Endothelial cell of umbilical vein (primary cell): ENCODE measurements at regions not wholly inside any gene's neighbourhood (a gene's known extent, or its start where the extent isn't known, plus 50 kb on each side); places are given as distances from the start of the nearest gene placed in this dataset.

Experiments used
- BruUV-seq: library from RNA; stranded (reverse); fragments of 400-500 nt; replicated peaks from 2 replicates; lab custom pipeline; 2021; lab: Mats Ljungman, UMichigan
- CTCF ChIA-PET: fragments of 300-600, 350-600 bp; sonication (Branson Sonifier 250); formaldehyde crosslinking; loops from one replicate; lab custom pipeline; 2021; ENCODE audit warnings: antibody characterized with exemption, inconsistent platforms; lab: Charles Lee
- POLR2A ChIA-PET: fragments of 300-600, 350-600 bp; sonication (Branson Sonifier 250); formaldehyde crosslinking; loops from one replicate; lab custom pipeline; 2021; ENCODE audit warnings: antibody characterized with exemption, inconsistent platforms; lab: Charles Lee
- DNase-seq: peaks from one replicate; pipeline ENCODE4 v3.0.0-alpha.2; 2011; ENCODE audit warnings: low read depth, low spot score
- FAIRE-seq: peaks from 2 replicates; lab custom pipeline; 2011; peaks lifted over from hg19 to GRCh38; lab: Jason Lieb, UNC
- H2AFZ ChIP-seq: 2 replicates; pipeline ENCODE4 v1.6.0; 2012; ENCODE audit warnings: low read depth, low read length, control low read depth, inconsistent platforms
- H3K27ac ChIP-seq: 2 replicates; pipeline ENCODE4 v1.5.1; 2011; ENCODE audit warnings: low read depth, mild to moderate bottlenecking, control low read depth, low read length, moderate library complexity; ENCODE audit not compliant: insufficient read depth
- H3K27me3 ChIP-seq, 2 experiments: 2 replicates each; pipeline versions ENCODE4 v1.6.0 to v1.6.1; 2011; ENCODE audit warnings: low read length in 2 of 2, mixed read lengths in 1 of 2; ENCODE audit not compliant: control insufficient read depth in 2 of 2, insufficient read depth in 2 of 2
- H3K36me3 ChIP-seq, 2 experiments: 2 replicates in 1 of 2; 3 replicates in 1 of 2; pipeline ENCODE4 v1.5.1; 2011; ENCODE audit warnings: low read length in 2 of 2, mild to moderate bottlenecking in 1 of 2, moderate library complexity in 1 of 2; ENCODE audit not compliant: control insufficient read depth in 2 of 2, insufficient read depth in 2 of 2; ENCODE audit errors: extremely low read depth in 1 of 2
- H3K4me1 ChIP-seq: 3 replicates; pipeline ENCODE4 v1.5.1; 2011; ENCODE audit warnings: mild to moderate bottlenecking, low read length; ENCODE audit not compliant: control insufficient read depth, insufficient read depth; ENCODE audit errors: extremely low read depth
- H3K4me2 ChIP-seq: 2 replicates; pipeline ENCODE4 v1.6.1; 2011; ENCODE audit warnings: low read length, control low read depth, mixed read lengths; ENCODE audit not compliant: insufficient read depth
- H3K4me3 ChIP-seq, 3 experiments: fragments of 200-600 bp in 1 of 3; sonication (generic), shearing (Covaris generic) in 1 of 3; replicated peaks in 1 of 3; 2 replicates each; pipeline ENCODE4 v1.5.1; 2011 to 2016; ENCODE audit warnings: control low read depth in 3 of 3, low read length in 3 of 3, mild to moderate bottlenecking in 2 of 3, inconsistent platforms in 1 of 3, low read depth in 1 of 3, moderate library complexity in 1 of 3; ENCODE audit not compliant: insufficient read depth in 1 of 3
- H3K79me2 ChIP-seq: 2 replicates; pipeline ENCODE4 v1.6.0; 2012; ENCODE audit warnings: low read length, inconsistent platforms; ENCODE audit not compliant: control insufficient read depth, insufficient read depth
- H3K9ac ChIP-seq: replicated peaks from 2 replicates; pipeline ENCODE3; 2011; ENCODE audit warnings: low read length, control low read depth; ENCODE audit not compliant: insufficient read depth; ENCODE audit errors: extremely low read depth
- H3K9me1 ChIP-seq: replicated peaks from 3 replicates; pipeline ENCODE4 v1.6.0; 2011; ENCODE audit warnings: mild to moderate bottlenecking, low read length; ENCODE audit not compliant: control insufficient read depth, insufficient read depth; ENCODE audit errors: extremely low read depth
- H3K9me3 ChIP-seq: replicated peaks from 2 replicates; pipeline ENCODE4 v1.5.1; 2012; ENCODE audit warnings: low read length, inconsistent platforms; ENCODE audit not compliant: control insufficient read depth, insufficient read depth
- H4K20me1 ChIP-seq: replicated peaks from 2 replicates; pipeline ENCODE3; 2011; ENCODE audit warnings: mild to moderate bottlenecking, low read length; ENCODE audit not compliant: control insufficient read depth, insufficient read depth; ENCODE audit errors: extremely low read depth
- EZH2 ChIP-seq: IDR thresholded peaks from 2 replicates; pipeline ENCODE4 v1.6.1; 2012; ENCODE audit warnings: borderline replicate concordance, low read depth, mild to moderate bottlenecking, moderate library complexity, low read length, inconsistent platforms; ENCODE audit not compliant: severe bottlenecking
- JUN ChIP-seq: IDR thresholded peaks from 2 replicates; pipeline ENCODE4 v1.6.1; 2011; ENCODE audit warnings: borderline replicate concordance, low read depth; ENCODE audit not compliant: insufficient read length, insufficient read depth
- MYC ChIP-seq: IDR thresholded peaks from one replicate; pipeline ENCODE4 v1.6.1; 2011; ENCODE audit warnings: mild to moderate bottlenecking, low read depth, low read length
- POLR2A ChIP-seq: IDR thresholded peaks from 2 replicates; pipeline ENCODE4 v1.6.1; 2012; ENCODE audit warnings: low read depth, mild to moderate bottlenecking, control low read depth, low read length
- POLR2AphosphoS5 ChIP-seq: IDR thresholded peaks from 2 replicates; pipeline ENCODE4 v1.6.1; 2012; ENCODE audit warnings: low read depth, mild to moderate bottlenecking, control low read depth, low read length, moderate library complexity; ENCODE audit not compliant: insufficient read depth
- dilution Hi-C: fragments of 300-500 bp; cut with MboI; formaldehyde crosslinking; loops from one replicate; pipeline ENCODE4 v1.15.0; 2019; ENCODE audit warnings: low sequenced_read_pairs; ENCODE audit not compliant: extremely low pct_ligation_motif_present
- intact Hi-C: fragments of 100-400 bp; cut with micrococcal nuclease; formaldehyde crosslinking; loops from one replicate; pipeline ENCODE4 v1.10.0; 2022
- TF ChIP-seq, protein P1 (sequence below): IDR thresholded peaks from 2 replicates; pipeline ENCODE4 v1.6.1; 2011; ENCODE audit not compliant: insufficient read depth, insufficient read length
- TF ChIP-seq, protein P2 (sequence below), 2 donors: IDR thresholded peaks; 1 replicate in 1 of 2; 2 replicates in 1 of 2; pipeline ENCODE4 v1.5.1; 2011; ENCODE audit warnings: low read length in 2 of 2, mild to moderate bottlenecking in 2 of 2, moderate library complexity in 2 of 2, control low read depth in 1 of 2, inconsistent platforms in 1 of 2, low read depth in 1 of 2; ENCODE audit not compliant: insufficient read depth in 1 of 2; ENCODE audit errors: extremely low read depth in 1 of 2

DNA sequence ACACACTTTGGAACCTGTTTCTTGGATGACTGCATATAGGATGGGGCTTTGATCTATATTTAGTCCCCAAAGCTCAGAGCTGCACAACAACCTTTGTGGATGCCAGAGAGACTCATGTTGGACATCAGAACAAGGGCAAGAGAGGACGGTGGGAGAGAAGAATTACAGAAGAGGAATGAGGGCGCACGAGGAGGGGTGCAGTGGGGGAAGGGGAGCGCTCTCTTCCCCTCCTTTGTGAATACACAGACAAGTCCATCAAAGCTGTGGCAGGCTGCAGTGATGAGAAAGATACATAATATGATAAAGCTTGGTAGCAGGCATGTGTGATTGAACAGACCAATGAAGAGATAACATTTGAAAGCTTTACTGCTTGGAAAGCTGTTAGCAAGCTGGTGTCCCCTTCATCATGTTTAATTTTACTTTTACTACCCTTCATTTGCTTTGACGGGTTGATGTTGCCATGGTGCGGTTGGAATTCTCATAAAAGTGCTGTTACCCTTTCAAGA, 857.8 kb downstream of the KCNMA1 start:
- no peak for FAIRE-seq
- no peaks in the 10 kb centered on the region for H3K4me1 ChIP-seq
- no peaks in the 10 kb centered on the region for H4K20me1 ChIP-seq
- dilution Hi-C loops = no loop called here
- no peaks in the 10 kb centered on the region for H3K9me1 ChIP-seq
- no peaks in the 10 kb centered on the region for H3K27me3 ChIP-seq
- H2AFZ ChIP-seq = no peak overlapping the region
- ChIA-PET CTCF (no interaction called here), POLR2A (no interaction called here)
- no peak for DNase-seq
- no peaks in the 10 kb centered on the region for H3K36me3 ChIP-seq
- TF ChIP-seq EZH2 (no peak), POLR2AphosphoS5 (no peak), JUN (no peak), POLR2A (no peak), MYC (no peak)
- TF ChIP-seq, protein P1, sequence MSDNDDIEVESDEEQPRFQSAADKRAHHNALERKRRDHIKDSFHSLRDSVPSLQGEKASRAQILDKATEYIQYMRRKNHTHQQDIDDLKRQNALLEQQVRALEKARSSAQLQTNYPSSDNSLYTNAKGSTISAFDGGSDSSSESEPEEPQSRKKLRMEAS = no peak
- TF ChIP-seq, protein P2, sequence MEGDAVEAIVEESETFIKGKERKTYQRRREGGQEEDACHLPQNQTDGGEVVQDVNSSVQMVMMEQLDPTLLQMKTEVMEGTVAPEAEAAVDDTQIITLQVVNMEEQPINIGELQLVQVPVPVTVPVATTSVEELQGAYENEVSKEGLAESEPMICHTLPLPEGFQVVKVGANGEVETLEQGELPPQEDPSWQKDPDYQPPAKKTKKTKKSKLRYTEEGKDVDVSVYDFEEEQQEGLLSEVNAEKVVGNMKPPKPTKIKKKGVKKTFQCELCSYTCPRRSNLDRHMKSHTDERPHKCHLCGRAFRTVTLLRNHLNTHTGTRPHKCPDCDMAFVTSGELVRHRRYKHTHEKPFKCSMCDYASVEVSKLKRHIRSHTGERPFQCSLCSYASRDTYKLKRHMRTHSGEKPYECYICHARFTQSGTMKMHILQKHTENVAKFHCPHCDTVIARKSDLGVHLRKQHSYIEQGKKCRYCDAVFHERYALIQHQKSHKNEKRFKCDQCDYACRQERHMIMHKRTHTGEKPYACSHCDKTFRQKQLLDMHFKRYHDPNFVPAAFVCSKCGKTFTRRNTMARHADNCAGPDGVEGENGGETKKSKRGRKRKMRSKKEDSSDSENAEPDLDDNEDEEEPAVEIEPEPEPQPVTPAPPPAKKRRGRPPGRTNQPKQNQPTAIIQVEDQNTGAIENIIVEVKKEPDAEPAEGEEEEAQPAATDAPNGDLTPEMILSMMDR (IDR thresholded peaks at IDR 0.05; ENCODE audit: extremely low read depth in 1 of 2, insufficient read depth in 1 of 2, low read depth in 1 of 2, low read length in 2 of 2) = no peak
- H3K4me3 ChIP-seq = no peak overlapping the region
- no peak overlapping the region for H3K9ac ChIP-seq
- intact Hi-C loops = no loop called here
- no peak overlapping the region for H3K4me2 ChIP-seq
- no TSS peak for BruUV-seq
- no peaks in the 10 kb centered on the region for H3K79me2 ChIP-seq
- no peaks in the 10 kb centered on the region for H3K9me3 ChIP-seq
- H3K27ac ChIP-seq = no peak overlapping the region
